Neural progenitor cell (in vitro differentiated cells): ENCODE measurements at regions not wholly inside any gene's neighbourhood (a gene's known extent, or its start where the extent isn't known, plus 50 kb on each side); places are given as distances from the start of the nearest gene placed in this dataset.

ENCODE experiments used
- EZH2 ChIP-seq: fragments of 200-600 bp; sonication (generic); IDR thresholded peaks from 2 replicates; pipeline ENCODE4 v1.6.1; 2017; ENCODE audit warnings: antibody characterized with exemption, mild to moderate bottlenecking, moderate library complexity
- EZH2phosphoT487 ChIP-seq: fragments of 200-600 bp; sonication (generic); IDR thresholded peaks from 2 replicates; pipeline ENCODE4 v1.6.1; 2017; ENCODE audit warnings: antibody characterized with exemption
- TF ChIP-seq, protein P1 (sequence below): fragments of 200-600 bp; sonication (generic); IDR thresholded peaks from 2 replicates; pipeline ENCODE4 v1.5.1; 2017; ENCODE audit warnings: antibody characterized with exemption, mild to moderate bottlenecking

DNA sequence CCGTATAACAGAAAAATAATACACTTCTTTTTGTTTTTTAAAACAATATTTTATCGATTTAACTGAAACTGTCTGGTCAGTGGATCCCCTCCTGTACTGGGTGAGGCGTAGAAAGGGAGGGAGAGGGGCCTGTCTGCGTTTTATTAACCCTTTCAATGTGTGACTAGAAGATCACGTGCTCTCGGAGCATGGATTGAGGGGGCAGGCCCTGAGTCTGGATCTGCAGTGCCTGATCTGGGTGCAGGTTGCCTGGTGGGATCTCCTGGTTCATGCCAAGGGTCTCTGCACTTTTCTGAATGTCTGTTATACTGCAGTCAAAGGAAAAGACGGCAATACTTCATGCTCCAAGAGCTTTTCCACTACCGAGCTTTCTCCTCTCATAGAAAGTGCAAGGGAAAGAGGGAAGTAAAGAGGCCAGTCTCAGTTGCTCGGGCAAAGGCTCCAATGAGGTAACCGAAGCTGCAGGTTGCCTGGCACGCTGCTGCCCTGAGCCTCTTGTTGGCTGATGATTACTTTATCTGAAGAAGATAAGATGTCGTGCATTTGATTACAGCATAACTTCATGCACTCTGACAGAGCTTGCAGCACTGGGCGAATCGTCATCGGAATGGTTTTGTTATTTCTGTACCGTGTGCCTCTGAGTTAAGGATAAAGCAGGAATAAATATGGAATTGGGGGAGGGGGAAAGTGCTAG is 167.5 kb upstream of the PMEPA1 start:
- TF ChIP-seq, protein P1, sequence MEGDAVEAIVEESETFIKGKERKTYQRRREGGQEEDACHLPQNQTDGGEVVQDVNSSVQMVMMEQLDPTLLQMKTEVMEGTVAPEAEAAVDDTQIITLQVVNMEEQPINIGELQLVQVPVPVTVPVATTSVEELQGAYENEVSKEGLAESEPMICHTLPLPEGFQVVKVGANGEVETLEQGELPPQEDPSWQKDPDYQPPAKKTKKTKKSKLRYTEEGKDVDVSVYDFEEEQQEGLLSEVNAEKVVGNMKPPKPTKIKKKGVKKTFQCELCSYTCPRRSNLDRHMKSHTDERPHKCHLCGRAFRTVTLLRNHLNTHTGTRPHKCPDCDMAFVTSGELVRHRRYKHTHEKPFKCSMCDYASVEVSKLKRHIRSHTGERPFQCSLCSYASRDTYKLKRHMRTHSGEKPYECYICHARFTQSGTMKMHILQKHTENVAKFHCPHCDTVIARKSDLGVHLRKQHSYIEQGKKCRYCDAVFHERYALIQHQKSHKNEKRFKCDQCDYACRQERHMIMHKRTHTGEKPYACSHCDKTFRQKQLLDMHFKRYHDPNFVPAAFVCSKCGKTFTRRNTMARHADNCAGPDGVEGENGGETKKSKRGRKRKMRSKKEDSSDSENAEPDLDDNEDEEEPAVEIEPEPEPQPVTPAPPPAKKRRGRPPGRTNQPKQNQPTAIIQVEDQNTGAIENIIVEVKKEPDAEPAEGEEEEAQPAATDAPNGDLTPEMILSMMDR = no peak
- TF ChIP-seq EZH2 (no peak), EZH2phosphoT487 (no peak)
